HFF-Myc (cell line): ENCODE measurements at regions not wholly inside any gene's neighbourhood (a gene's known extent, or its start where the extent isn't known, plus 50 kb on each side); places are given as distances from the start of the nearest gene placed in this dataset.

Experiments
- DNase-seq: peaks from one replicate; pipeline ENCODE4 v3.0.0-alpha.2; 2011; ENCODE audit warnings: low read depth; ENCODE audit errors: extremely low read depth
- H3K4me3 ChIP-seq: replicated peaks from 2 replicates; pipeline ENCODE4 v1.5.1; 2011; ENCODE audit warnings: low read depth, mild to moderate bottlenecking, control low read depth, low read length
- CTCF ChIP-seq: IDR thresholded peaks from 2 replicates; pipeline ENCODE4 v1.5.1; 2012; ENCODE audit warnings: mild to moderate bottlenecking, low read depth, low read length, control low read depth; ENCODE audit errors: missing control alignments

- no peak for DNase-seq
- H3K4me3 ChIP-seq: no peak overlapping the region
- TF ChIP-seq CTCF: no peak
Observed at GRCh38 chr2:79259959-79260358, 100.4 kb upstream of the REG3A start.

- no peak overlapping the region for H3K4me3 ChIP-seq
- no peak for DNase-seq
- TF ChIP-seq CTCF: no peak
Observed at GRCh38 chr2:79259296-79259695, 99.7 kb upstream of the REG3A start.

- no peak overlapping the region for H3K4me3 ChIP-seq
- TF ChIP-seq CTCF: no peak
- no peak for DNase-seq
Observed at GRCh38 chr2:79253243-79253774, 93.8 kb upstream of the REG3A start.

DNA sequence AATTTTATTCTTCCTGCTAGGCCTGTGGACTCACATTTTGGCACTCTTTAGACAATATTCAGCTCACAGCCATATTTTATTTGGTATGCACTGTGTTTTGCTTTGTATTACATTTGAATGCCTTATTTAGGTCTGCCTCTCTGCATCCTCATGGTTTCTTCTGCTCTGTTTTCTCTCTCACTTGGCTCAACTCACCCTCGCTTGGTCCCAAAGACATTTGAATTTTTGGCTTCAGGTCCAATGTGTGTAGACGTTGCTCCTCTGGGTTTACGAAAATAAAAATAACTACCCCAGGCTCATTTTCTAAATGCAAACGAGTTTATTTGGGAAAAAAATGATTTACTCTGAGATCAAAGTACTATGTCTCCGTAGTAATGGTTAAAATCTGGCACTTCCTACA is 91.1 kb upstream of the REG3A start:
- no peak for TF ChIP-seq CTCF
- no peak for DNase-seq
- H3K4me3 ChIP-seq: no peak overlapping the region

GRCh38 chr2:79248776-79249175 is 89.2 kb upstream of the REG3A start:
- H3K4me3 ChIP-seq: no peak overlapping the region
- TF ChIP-seq CTCF: no peak
- no peak for DNase-seq

DNA sequence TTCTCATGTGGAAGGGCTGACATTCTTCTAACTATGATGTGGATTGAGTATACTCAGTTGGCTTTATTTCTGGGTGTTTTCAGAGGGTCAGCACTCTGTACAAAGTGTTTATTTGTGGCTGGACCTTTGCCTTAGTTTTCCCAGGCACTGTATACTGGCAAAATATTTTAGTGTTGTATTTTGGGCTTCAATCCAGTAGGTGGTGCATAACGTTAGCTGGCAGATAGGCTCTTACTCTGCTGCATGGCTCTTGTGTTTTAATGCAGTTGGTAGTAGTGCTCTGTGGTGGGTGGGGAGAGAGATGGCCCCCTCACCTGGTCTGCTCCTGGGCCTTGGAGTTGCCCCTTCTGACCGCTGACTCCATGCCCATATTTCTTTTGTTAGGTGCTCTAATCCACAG is 75.6 kb upstream of the REG3A start:
- no peak for DNase-seq
- H3K4me3 ChIP-seq: no peak overlapping the region
- no peak for TF ChIP-seq CTCF

- no peak overlapping the region for H3K4me3 ChIP-seq
- no peak for DNase-seq
- no peak for TF ChIP-seq CTCF
Observed at GRCh38 chr2:79223539-79223938, 64.0 kb upstream of the REG3A start.
